ENCODE measurements at regions not wholly inside any gene's neighbourhood (a gene's known extent, or its start where the extent isn't known, plus 50 kb on each side); places are given as distances from the start of the nearest gene placed in this dataset.

DNA sequence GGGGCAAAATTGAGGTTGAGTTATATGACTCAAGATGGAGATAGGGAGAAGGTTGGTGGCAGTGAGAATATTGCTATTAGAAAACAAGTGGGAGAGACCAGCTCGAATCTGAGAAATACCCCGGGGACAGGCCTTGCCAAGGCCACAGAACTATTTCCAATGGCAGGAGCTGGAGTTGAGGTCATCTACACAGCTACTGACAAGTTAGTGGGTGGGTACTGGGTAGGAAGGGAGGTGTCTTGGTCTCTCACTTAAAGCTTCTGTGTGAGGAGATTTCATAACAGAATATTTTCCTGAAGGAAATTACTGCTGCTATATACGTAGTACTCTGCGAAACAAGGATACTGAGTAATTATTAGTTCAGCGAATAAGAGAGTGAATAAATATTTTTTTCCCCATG is 69.4 kb upstream of the ITPRID2 start:
- no peaks in the 10 kb centered on the region for H3K9me2 ChIP-seq
- CTCF ChIA-PET, result no interaction called here
- no peaks in the 10 kb centered on the region; a peak in 1 of 4 replicates for H3K4me1 ChIP-seq (ENCODE audit: control insufficient read depth in 1 of 2, insufficient read depth in 2 of 2, low read depth in 1 of 2, low read length in 1 of 2)
- no peaks in the 10 kb centered on the region for H3K36me3 ChIP-seq (replicated peaks in 1 of 2; ENCODE audit: control insufficient read depth in 1 of 2, insufficient read depth in 2 of 2, low read length in 1 of 2)
- TF ChIP-seq FOSL2 (IDR thresholded peaks at IDR 0.05; ENCODE audit: borderline replicate concordance, low read depth) (no peak), GATA2 (CRISPR knock-in tag; IDR thresholded peaks at IDR 0.05) (no peak), FOXM1 (IDR thresholded peaks at IDR 0.05; ENCODE audit: low read depth) (no peak), POLR2AphosphoS5 (IDR thresholded peaks at IDR 0.05; ENCODE audit: low read depth, low read length) (no peak), MXI1 (IDR thresholded peaks at IDR 0.05; ENCODE audit: low read depth, low read length) (no peak), CHD2 (IDR thresholded peaks at IDR 0.05; ENCODE audit: low read length, partially characterized antibody) (no peak)
- TF ChIP-seq, protein P1, sequence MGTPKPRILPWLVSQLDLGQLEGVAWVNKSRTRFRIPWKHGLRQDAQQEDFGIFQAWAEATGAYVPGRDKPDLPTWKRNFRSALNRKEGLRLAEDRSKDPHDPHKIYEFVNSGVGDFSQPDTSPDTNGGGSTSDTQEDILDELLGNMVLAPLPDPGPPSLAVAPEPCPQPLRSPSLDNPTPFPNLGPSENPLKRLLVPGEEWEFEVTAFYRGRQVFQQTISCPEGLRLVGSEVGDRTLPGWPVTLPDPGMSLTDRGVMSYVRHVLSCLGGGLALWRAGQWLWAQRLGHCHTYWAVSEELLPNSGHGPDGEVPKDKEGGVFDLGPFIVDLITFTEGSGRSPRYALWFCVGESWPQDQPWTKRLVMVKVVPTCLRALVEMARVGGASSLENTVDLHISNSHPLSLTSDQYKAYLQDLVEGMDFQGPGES (IDR thresholded peaks at IDR 0.05; ENCODE audit: low read depth, low read length), result no peak
- TF ChIP-seq, protein P2, sequence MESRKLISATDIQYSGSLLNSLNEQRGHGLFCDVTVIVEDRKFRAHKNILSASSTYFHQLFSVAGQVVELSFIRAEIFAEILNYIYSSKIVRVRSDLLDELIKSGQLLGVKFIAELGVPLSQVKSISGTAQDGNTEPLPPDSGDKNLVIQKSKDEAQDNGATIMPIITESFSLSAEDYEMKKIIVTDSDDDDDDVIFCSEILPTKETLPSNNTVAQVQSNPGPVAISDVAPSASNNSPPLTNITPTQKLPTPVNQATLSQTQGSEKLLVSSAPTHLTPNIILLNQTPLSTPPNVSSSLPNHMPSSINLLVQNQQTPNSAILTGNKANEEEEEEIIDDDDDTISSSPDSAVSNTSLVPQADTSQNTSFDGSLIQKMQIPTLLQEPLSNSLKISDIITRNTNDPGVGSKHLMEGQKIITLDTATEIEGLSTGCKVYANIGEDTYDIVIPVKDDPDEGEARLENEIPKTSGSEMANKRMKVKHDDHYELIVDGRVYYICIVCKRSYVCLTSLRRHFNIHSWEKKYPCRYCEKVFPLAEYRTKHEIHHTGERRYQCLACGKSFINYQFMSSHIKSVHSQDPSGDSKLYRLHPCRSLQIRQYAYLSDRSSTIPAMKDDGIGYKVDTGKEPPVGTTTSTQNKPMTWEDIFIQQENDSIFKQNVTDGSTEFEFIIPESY (IDR thresholded peaks at IDR 0.05; ENCODE audit: borderline replicate concordance, low read depth), result no peak
- WGBS (ENCODE audit: low lambda C conversion rate), result 70% methylated on average over 5 of the region's 5 CpGs
- DNase-seq, result no peak
- no peaks in the 10 kb centered on the region for H3K79me2 ChIP-seq (ENCODE audit: insufficient read depth)
- no peaks in the 10 kb centered on the region for H4K20me1 ChIP-seq (ENCODE audit: insufficient read depth)
- H3K27ac ChIP-seq (ENCODE audit: low read depth in 2 of 2, low read length in 1 of 2), result no peak overlapping the region
- no peak overlapping the region for H3K9ac ChIP-seq
- H3K4me3 ChIP-seq (ENCODE audit: low read depth in 2 of 2, low read length in 1 of 2), result no peak overlapping the region
- no peak overlapping the region for H2AFZ ChIP-seq (ENCODE audit: low read depth)
- POLR2A ChIA-PET, result no interaction called here
- H3F3A ChIP-seq (replicated peaks; ENCODE audit: insufficient read depth), result no peaks in the 10 kb centered on the region
- no peak overlapping the region for H3K4me2 ChIP-seq
- H3K9me3 ChIP-seq, result no peaks in the 10 kb centered on the region
- H3K27me3 ChIP-seq (ENCODE audit: insufficient read depth), result no peaks in the 10 kb centered on the region

DNA sequence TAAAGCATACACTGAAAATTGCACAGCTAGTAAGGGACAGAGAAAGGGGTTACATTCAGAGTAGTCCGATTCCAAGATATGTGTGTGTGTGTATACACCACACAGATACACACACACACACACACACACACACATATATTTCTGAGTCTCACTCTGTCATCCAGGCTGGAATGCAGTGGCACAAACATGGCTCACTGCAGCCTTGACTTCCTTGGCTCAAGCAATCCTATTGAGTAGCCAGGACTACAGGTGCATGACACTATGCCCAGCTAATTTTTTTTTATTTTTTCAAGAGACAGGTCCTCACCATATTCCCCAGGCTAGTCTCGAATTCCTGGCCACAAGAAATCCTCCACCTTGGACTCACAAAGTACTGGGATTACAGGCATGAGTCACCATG is 68.1 kb upstream of the ITPRID2 start:
- no peaks in the 10 kb centered on the region for H3F3A ChIP-seq (replicated peaks; ENCODE audit: insufficient read depth)
- H3K27ac ChIP-seq (ENCODE audit: low read depth in 2 of 2, low read length in 1 of 2), result no peak overlapping the region
- H4K20me1 ChIP-seq (ENCODE audit: insufficient read depth), result no peaks in the 10 kb centered on the region
- no peak for TF ChIP-seq RXRA (IDR thresholded peaks at IDR 0.05; ENCODE audit: borderline replicate concordance, low read depth)
- TF ChIP-seq, protein P3, sequence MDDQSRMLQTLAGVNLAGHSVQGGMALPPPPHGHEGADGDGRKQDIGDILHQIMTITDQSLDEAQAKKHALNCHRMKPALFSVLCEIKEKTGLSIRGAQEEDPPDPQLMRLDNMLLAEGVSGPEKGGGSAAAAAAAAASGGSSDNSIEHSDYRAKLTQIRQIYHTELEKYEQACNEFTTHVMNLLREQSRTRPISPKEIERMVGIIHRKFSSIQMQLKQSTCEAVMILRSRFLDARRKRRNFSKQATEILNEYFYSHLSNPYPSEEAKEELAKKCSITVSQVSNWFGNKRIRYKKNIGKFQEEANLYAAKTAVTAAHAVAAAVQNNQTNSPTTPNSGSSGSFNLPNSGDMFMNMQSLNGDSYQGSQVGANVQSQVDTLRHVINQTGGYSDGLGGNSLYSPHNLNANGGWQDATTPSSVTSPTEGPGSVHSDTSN (IDR thresholded peaks at IDR 0.05), result no peak
- TF ChIP-seq FOXM1 (IDR thresholded peaks at IDR 0.05; ENCODE audit: low read depth), result no peak
- TF ChIP-seq ELF1 (IDR thresholded peaks at IDR 0.05), result no peak
- TF ChIP-seq, protein P4, sequence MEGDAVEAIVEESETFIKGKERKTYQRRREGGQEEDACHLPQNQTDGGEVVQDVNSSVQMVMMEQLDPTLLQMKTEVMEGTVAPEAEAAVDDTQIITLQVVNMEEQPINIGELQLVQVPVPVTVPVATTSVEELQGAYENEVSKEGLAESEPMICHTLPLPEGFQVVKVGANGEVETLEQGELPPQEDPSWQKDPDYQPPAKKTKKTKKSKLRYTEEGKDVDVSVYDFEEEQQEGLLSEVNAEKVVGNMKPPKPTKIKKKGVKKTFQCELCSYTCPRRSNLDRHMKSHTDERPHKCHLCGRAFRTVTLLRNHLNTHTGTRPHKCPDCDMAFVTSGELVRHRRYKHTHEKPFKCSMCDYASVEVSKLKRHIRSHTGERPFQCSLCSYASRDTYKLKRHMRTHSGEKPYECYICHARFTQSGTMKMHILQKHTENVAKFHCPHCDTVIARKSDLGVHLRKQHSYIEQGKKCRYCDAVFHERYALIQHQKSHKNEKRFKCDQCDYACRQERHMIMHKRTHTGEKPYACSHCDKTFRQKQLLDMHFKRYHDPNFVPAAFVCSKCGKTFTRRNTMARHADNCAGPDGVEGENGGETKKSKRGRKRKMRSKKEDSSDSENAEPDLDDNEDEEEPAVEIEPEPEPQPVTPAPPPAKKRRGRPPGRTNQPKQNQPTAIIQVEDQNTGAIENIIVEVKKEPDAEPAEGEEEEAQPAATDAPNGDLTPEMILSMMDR (IDR thresholded peaks at IDR 0.05), result no peak
- TF ChIP-seq, protein P2 (IDR thresholded peaks at IDR 0.05; ENCODE audit: borderline replicate concordance, low read depth), result no peak
- no peak for TF ChIP-seq JUND (IDR thresholded peaks at IDR 0.05)
- TF ChIP-seq RFX5 (IDR thresholded peaks at IDR 0.05; ENCODE audit: low read length), result no peak
- no peak for TF ChIP-seq YY1 (IDR thresholded peaks at IDR 0.05; ENCODE audit: low read depth)
- 67% methylated on average over 2 of the region's 2 CpGs for WGBS (ENCODE audit: low lambda C conversion rate)
- H3K9me3 ChIP-seq, result no peaks in the 10 kb centered on the region
- no peaks in the 10 kb centered on the region for H3K36me3 ChIP-seq (replicated peaks in 1 of 2; ENCODE audit: control insufficient read depth in 1 of 2, insufficient read depth in 2 of 2, low read length in 1 of 2)
- no peak overlapping the region for H2AFZ ChIP-seq (ENCODE audit: low read depth)
- no peaks in the 10 kb centered on the region for H3K9me2 ChIP-seq
- no peak for DNase-seq
- no peak overlapping the region for H3K4me2 ChIP-seq
- no peaks in the 10 kb centered on the region for H3K27me3 ChIP-seq (ENCODE audit: insufficient read depth)
- no peak overlapping the region for H3K4me3 ChIP-seq (ENCODE audit: low read depth in 2 of 2, low read length in 1 of 2)
- H3K79me2 ChIP-seq (ENCODE audit: insufficient read depth), result no peaks in the 10 kb centered on the region
- ChIA-PET POLR2A (no interaction called here), CTCF (no interaction called here)
- H3K9ac ChIP-seq, result no peak overlapping the region
- H3K4me1 ChIP-seq (ENCODE audit: control insufficient read depth in 1 of 2, insufficient read depth in 2 of 2, low read depth in 1 of 2, low read length in 1 of 2), result no peaks in the 10 kb centered on the region

All from SK-N-SH (cell line).